Upper lobe of left lung (tissue), 6 donors: ENCODE measurements at regions not wholly inside any gene's neighbourhood (a gene's known extent, or its start where the extent isn't known, plus 50 kb on each side); places are given as distances from the start of the nearest gene placed in this dataset.
"Not testable (repeated sequence)": the region's sequence is repeated elsewhere in the genome, so short reads cannot be mapped to it uniquely, and the experiment has no call there.

Experiments used
- ATAC-seq, 2 donors: fragments of 200-7000 bp; cut with Tn5 transposase; one replicate each; pipeline ENCODE4 v1.9.1; 2022; ENCODE audit warnings: mild to moderate bottlenecking in 2 of 2, moderate library complexity in 2 of 2; ENCODE audit not compliant: low FRiP score in 2 of 2
- DNase-seq, 2 donors: peaks; one replicate each; pipeline ENCODE4 v3.0.0-alpha.2; 2019 to 2020
- H3K27ac ChIP-seq, 4 donors: fragments of 200-600 bp; sonication (generic); one replicate each; pipeline ENCODE4 v1.5.1; 2016 to 2019
- H3K27me3 ChIP-seq, 4 donors: fragments of 200-600 bp; sonication (generic); one replicate each; pipeline ENCODE4 v1.5.1; 2017 to 2019
- H3K36me3 ChIP-seq, 4 donors: fragments of 200-600 bp; sonication (generic); one replicate each; pipeline ENCODE4 v1.5.1; 2016 to 2019
- H3K4me1 ChIP-seq, 4 donors: fragments of 200-600 bp; sonication (generic); one replicate each; pipeline ENCODE4 v1.5.1; 2018 to 2019
- H3K4me3 ChIP-seq, 4 donors: fragments of 200-600 bp; sonication (generic); one replicate each; pipeline ENCODE4 v1.5.1; 2017 to 2019; ENCODE audit warnings: mild to moderate bottlenecking in 2 of 4, moderate library complexity in 1 of 4
- H3K9me3 ChIP-seq, 4 donors: fragments of 200-600 bp; sonication (generic); one replicate each; pipeline ENCODE4 v1.5.1; 2018 to 2019
- EP300 ChIP-seq, 4 donors: sonication (generic); formaldehyde crosslinking; IDR thresholded peaks; one replicate each; pipeline ENCODE4 v1.5.1; 2017; ENCODE audit warnings: antibody characterized with exemption in 4 of 4, control low read depth in 2 of 4
- POLR2A ChIP-seq, 4 donors: fragments of 450-650 bp; IDR thresholded peaks; one replicate each; pipeline ENCODE4 v1.5.1; 2016 to 2017; ENCODE audit warnings: antibody characterized with exemption in 4 of 4, mild to moderate bottlenecking in 2 of 4
- POLR2AphosphoS5 ChIP-seq, 2 donors: sonication (generic); formaldehyde crosslinking; IDR thresholded peaks; one replicate each; pipeline ENCODE4 v1.5.1; 2017; ENCODE audit warnings: antibody characterized with exemption in 2 of 2
- WGBS, 2 donors: methylation state at CpG; one replicate each; pipeline ENCODE4 v1.1.5; 2017 to 2018; 5-methylcytosine and 5-hydroxymethylcytosine counted together
- TF ChIP-seq, protein P1 (sequence below), 6 experiments: fragments of 450-650 bp in 4 of 6; fragments of 200-600 bp in 2 of 6; sonication (generic) in 2 of 6; IDR thresholded peaks; one replicate each; pipeline ENCODE4 v1.5.1; 2016 to 2019; ENCODE audit warnings: antibody characterized with exemption in 6 of 6
- donor health status: DM: no; HTN: no; CAD: no; lungs with moderate emphysema.
- donor health status: DM: no; HTN: yes; CAD: no; lungs with severe emphysema.

- ATAC-seq: no peak
- no peak for DNase-seq
- WGBS, 2 donors: 81 to 87% methylated on average over 1 of the region's 1 CpG
- Histone ChIP-seq H3K4me1 (no peaks in the 10 kb centered on the region), H3K9me3 (no peaks in the 10 kb centered on the region), H3K4me3 (no peak overlapping the region), H3K36me3 (no peaks in the 10 kb centered on the region), H3K27ac (no peak overlapping the region), H3K27me3 (no peaks in the 10 kb centered on the region)
- TF ChIP-seq, protein P1, sequence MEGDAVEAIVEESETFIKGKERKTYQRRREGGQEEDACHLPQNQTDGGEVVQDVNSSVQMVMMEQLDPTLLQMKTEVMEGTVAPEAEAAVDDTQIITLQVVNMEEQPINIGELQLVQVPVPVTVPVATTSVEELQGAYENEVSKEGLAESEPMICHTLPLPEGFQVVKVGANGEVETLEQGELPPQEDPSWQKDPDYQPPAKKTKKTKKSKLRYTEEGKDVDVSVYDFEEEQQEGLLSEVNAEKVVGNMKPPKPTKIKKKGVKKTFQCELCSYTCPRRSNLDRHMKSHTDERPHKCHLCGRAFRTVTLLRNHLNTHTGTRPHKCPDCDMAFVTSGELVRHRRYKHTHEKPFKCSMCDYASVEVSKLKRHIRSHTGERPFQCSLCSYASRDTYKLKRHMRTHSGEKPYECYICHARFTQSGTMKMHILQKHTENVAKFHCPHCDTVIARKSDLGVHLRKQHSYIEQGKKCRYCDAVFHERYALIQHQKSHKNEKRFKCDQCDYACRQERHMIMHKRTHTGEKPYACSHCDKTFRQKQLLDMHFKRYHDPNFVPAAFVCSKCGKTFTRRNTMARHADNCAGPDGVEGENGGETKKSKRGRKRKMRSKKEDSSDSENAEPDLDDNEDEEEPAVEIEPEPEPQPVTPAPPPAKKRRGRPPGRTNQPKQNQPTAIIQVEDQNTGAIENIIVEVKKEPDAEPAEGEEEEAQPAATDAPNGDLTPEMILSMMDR (IDR thresholded peaks at IDR 0.05): no peak
- TF ChIP-seq EP300 (IDR thresholded peaks at IDR 0.05) (no peak), POLR2AphosphoS5 (IDR thresholded peaks at IDR 0.05) (no peak), POLR2A (IDR thresholded peaks at IDR 0.05) (no peak)
These were observed 221.3 kb upstream of the GAP43 start for GRCh38 chr3:115401851-115402501.

GRCh38 chr3:115402651-115403050, 220.7 kb upstream of the GAP43 start:
- H3K27me3 ChIP-seq: no peaks in the 10 kb centered on the region
- DNase-seq (no peak), ATAC-seq (no peak)
- H3K4me3 ChIP-seq: no peak overlapping the region
- H3K27ac ChIP-seq: no peak overlapping the region
- no peaks in the 10 kb centered on the region for H3K36me3 ChIP-seq
- TF ChIP-seq, protein P1 (IDR thresholded peaks at IDR 0.05): no peak
- no peak for TF ChIP-seq EP300 (IDR thresholded peaks at IDR 0.05)
- no peaks in the 10 kb centered on the region for H3K9me3 ChIP-seq
- H3K4me1 ChIP-seq: no peaks in the 10 kb centered on the region

DNA sequence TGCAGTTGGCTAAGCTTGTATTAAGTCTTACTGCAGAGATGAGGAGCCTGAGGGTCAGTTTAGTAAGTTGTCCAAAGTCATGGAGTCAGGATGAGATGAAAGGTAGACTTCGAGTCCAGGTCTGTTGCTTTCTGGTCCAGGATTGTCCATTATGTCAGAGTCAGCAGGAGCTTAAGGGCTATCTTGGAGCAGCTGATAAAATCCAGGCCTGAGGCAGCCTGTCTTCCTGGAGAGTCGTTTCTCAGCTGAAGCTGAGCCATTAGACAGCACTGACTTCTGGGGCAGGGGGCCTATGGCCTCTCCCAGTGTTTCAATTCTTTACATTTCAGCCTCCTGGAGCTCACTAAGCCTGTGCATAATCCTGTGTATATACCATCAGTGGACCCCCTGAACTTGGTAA, 219.5 kb upstream of the GAP43 start:
- 49 to 54% methylated on average over 2 of the region's 2 CpGs for WGBS, 2 donors
- no peak overlapping the region for H3K4me3 ChIP-seq
- DNase-seq (no peak), ATAC-seq (no peak)
- no peaks in the 10 kb centered on the region for H3K9me3 ChIP-seq
- no peaks in the 10 kb centered on the region for H3K36me3 ChIP-seq
- no peak for TF ChIP-seq POLR2AphosphoS5 (IDR thresholded peaks at IDR 0.05)
- TF ChIP-seq POLR2A (IDR thresholded peaks at IDR 0.05): no peak
- TF ChIP-seq, protein P1 (IDR thresholded peaks at IDR 0.05): no peak
- no peaks in the 10 kb centered on the region for H3K4me1 ChIP-seq
- H3K27ac ChIP-seq: no peak overlapping the region
- H3K27me3 ChIP-seq: no peaks in the 10 kb centered on the region

- Histone ChIP-seq H3K27ac (no peak overlapping the region), H3K36me3 (no peaks in the 10 kb centered on the region), H3K27me3 (no peaks in the 10 kb centered on the region), H3K9me3 (no peaks in the 10 kb centered on the region), H3K4me3 (no peak overlapping the region), H3K4me1 (no peaks in the 10 kb centered on the region)
- no peak for DNase-seq
- 88 to 92% methylated on average over 5 of the region's 5 CpGs for WGBS, 2 donors
- TF ChIP-seq POLR2A (IDR thresholded peaks at IDR 0.05) (no peak), EP300 (IDR thresholded peaks at IDR 0.05) (no peak), POLR2AphosphoS5 (IDR thresholded peaks at IDR 0.05) (no peak)
- TF ChIP-seq, protein P1 (IDR thresholded peaks at IDR 0.05): no peak
- no peak for ATAC-seq
These were observed 213.7 kb upstream of the GAP43 start for GRCh38 chr3:115409596-115409995.

GRCh38 chr3:115414610-115415009, 208.7 kb upstream of the GAP43 start:
- H3K36me3 ChIP-seq, ATAC-seq: not testable (repeated sequence)

More at GRCh38 chr3:115414610-115415009, 208.7 kb upstream of the GAP43 start:
- not testable (repeated sequence) for H3K9me3 ChIP-seq, DNase-seq, H3K4me1 ChIP-seq, H3K27me3 ChIP-seq, H3K27ac ChIP-seq, H3K4me3 ChIP-seq
- WGBS, 2 donors: 91 to 99% methylated on average over 4 of the region's 4 CpGs
